SIG-M5 treated with dmso at 0.1 percent for 504 hours (cell line): ENCODE measurements at regions not wholly inside any gene's neighbourhood (a gene's known extent, or its start where the extent isn't known, plus 50 kb on each side); places are given as distances from the start of the nearest gene placed in this dataset.
"Not testable (repeated sequence)": the region's sequence is repeated elsewhere in the genome, so short reads cannot be mapped to it uniquely, and the experiment has no call there.

Experiments used
- DNase-seq: peaks from one replicate; lab custom pipeline; 2025; ENCODE audit not compliant: unreplicated experiment; lab: John Stamatoyannopoulos, UW

GRCh38 chr9:129439242-129439641, 181.7 kb downstream of the C9orf50 start:
- no peak for DNase-seq

- no peak for DNase-seq
Measured at GRCh38 chr9:129437626-129438323, 183.1 kb downstream of the C9orf50 start.

- DNase-seq, result no peak
Measured at GRCh38 chr9:129436751-129437625, 183.9 kb downstream of the C9orf50 start.

- no peak for DNase-seq
Measured at GRCh38 chr9:129435988-129436717, 184.7 kb downstream of the C9orf50 start.

- no peak for DNase-seq
Measured at GRCh38 chr9:129435291-129435690, 185.6 kb downstream of the C9orf50 start.

- DNase-seq, result no peak
Measured at GRCh38 chr9:129434187-129434586, 186.7 kb downstream of the C9orf50 start.

GRCh38 chr9:129432297-129433154, 188.4 kb downstream of the C9orf50 start:
- no peak for DNase-seq

- DNase-seq, result no peak
Measured at GRCh38 chr9:129430940-129431643, 189.8 kb downstream of the C9orf50 start.

GRCh38 chr9:129428864-129429577, 191.9 kb downstream of the C9orf50 start:
- no peak for DNase-seq

- no peak for DNase-seq
Measured at GRCh38 chr9:129427149-129427548, 193.8 kb downstream of the C9orf50 start.

GRCh38 chr9:129423755-129424154, 197.1 kb downstream of the C9orf50 start:
- not testable (repeated sequence) for DNase-seq

- no peak for DNase-seq
Measured at GRCh38 chr9:129423216-129423615, 197.7 kb downstream of the C9orf50 start.

GRCh38 chr9:129422843-129423192, 198.1 kb downstream of the C9orf50 start:
- DNase-seq, result no peak

- DNase-seq, result no peak
Measured at GRCh38 chr9:129422032-129422842, 198.7 kb downstream of the C9orf50 start.

- no peak for DNase-seq
Measured at GRCh38 chr9:129421371-129421770, 199.5 kb downstream of the C9orf50 start.

- no peak for DNase-seq
Measured at GRCh38 chr9:129420721-129421120, 200.2 kb downstream of the C9orf50 start.

- DNase-seq, result no peak
Measured at GRCh38 chr9:129419382-129419899, 201.5 kb downstream of the C9orf50 start.

- no peak for DNase-seq
Measured at GRCh38 chr9:129418451-129418850, 202.4 kb downstream of the C9orf50 start.
